ENCODE measurements at regions not wholly inside any gene's neighbourhood (a gene's known extent, or its start where the extent isn't known, plus 50 kb on each side); places are given as distances from the start of the nearest gene placed in this dataset.

DNA sequence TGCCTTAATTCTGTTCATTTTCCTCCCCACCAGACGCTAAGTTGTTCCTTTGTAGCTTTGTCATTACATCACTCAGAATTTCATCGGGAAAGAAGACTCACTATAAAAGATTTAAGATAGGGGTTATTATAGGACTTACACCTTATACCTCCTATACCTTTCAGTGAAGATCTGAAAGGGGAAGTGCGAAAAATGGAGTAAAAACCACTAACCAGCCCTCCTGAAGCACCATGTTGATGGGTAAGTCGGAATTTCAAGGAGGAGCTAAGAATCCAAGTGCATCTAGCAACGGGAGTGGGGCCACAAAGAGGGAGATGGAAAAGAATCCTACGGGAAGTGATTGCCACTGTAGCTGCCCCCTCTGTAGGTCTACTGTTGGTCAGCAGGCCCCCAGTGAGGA is 119.1 kb upstream of the H2AZ1 start:
- no peak for TF ChIP-seq ZFX (CRISPR knock-in tag; IDR thresholded peaks at IDR 0.05)
- no peak for TF ChIP-seq CAMTA2 (CRISPR knock-in tag; conservative IDR thresholded peaks at IDR 0.05)
- TF ChIP-seq, protein P1, sequence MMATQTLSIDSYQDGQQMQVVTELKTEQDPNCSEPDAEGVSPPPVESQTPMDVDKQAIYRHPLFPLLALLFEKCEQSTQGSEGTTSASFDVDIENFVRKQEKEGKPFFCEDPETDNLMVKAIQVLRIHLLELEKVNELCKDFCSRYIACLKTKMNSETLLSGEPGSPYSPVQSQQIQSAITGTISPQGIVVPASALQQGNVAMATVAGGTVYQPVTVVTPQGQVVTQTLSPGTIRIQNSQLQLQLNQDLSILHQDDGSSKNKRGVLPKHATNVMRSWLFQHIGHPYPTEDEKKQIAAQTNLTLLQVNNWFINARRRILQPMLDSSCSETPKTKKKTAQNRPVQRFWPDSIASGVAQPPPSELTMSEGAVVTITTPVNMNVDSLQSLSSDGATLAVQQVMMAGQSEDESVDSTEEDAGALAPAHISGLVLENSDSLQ (IDR thresholded peaks at IDR 0.05), result no peak
- TF ChIP-seq, protein P2, sequence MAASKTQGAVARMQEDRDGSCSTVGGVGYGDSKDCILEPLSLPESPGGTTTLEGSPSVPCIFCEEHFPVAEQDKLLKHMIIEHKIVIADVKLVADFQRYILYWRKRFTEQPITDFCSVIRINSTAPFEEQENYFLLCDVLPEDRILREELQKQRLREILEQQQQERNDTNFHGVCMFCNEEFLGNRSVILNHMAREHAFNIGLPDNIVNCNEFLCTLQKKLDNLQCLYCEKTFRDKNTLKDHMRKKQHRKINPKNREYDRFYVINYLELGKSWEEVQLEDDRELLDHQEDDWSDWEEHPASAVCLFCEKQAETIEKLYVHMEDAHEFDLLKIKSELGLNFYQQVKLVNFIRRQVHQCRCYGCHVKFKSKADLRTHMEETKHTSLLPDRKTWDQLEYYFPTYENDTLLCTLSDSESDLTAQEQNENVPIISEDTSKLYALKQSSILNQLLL (CRISPR knock-in tag; IDR thresholded peaks at IDR 0.05; ENCODE audit: borderline replicate concordance), result no peak
- TF ChIP-seq, protein P3, sequence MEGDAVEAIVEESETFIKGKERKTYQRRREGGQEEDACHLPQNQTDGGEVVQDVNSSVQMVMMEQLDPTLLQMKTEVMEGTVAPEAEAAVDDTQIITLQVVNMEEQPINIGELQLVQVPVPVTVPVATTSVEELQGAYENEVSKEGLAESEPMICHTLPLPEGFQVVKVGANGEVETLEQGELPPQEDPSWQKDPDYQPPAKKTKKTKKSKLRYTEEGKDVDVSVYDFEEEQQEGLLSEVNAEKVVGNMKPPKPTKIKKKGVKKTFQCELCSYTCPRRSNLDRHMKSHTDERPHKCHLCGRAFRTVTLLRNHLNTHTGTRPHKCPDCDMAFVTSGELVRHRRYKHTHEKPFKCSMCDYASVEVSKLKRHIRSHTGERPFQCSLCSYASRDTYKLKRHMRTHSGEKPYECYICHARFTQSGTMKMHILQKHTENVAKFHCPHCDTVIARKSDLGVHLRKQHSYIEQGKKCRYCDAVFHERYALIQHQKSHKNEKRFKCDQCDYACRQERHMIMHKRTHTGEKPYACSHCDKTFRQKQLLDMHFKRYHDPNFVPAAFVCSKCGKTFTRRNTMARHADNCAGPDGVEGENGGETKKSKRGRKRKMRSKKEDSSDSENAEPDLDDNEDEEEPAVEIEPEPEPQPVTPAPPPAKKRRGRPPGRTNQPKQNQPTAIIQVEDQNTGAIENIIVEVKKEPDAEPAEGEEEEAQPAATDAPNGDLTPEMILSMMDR (IDR thresholded peaks at IDR 0.05 in 2 of 3, conservative IDR thresholded peaks at IDR 0.05 in 1 of 3; ENCODE audit: insufficient read depth in 2 of 3, low read depth in 1 of 3, low read length in 3 of 3), result no peak

Measured in K562 (cell line).